Testis (tissue), 2 donors: ENCODE measurements at regions not wholly inside any gene's neighbourhood (a gene's known extent, or its start where the extent isn't known, plus 50 kb on each side); places are given as distances from the start of the nearest gene placed in this dataset.

ENCODE experiments used
- DNase-seq: peaks from one replicate; pipeline ENCODE4 v3.0.0-alpha.2; 2019
- H3K27ac ChIP-seq, 2 donors: fragments of 200-600 bp; sonication (generic); one replicate each; pipeline ENCODE4 v1.5.1; 2019
- H3K27me3 ChIP-seq: fragments of 200-600 bp; sonication (generic); one replicate; pipeline ENCODE4 v1.5.1; 2019
- H3K36me3 ChIP-seq: fragments of 200-600 bp; sonication (generic); one replicate; pipeline ENCODE4 v1.5.1; 2017; ENCODE audit warnings: low read depth; ENCODE audit errors: missing control alignments
- H3K4me1 ChIP-seq: fragments of 200-600 bp; sonication (generic); one replicate; pipeline ENCODE4 v1.5.1; 2019
- H3K4me3 ChIP-seq, 2 donors: fragments of 200-600 bp; sonication (generic); one replicate each; pipeline ENCODE4 v1.5.1; 2017 to 2019
- H3K9me3 ChIP-seq: fragments of 200-600 bp; sonication (generic); one replicate; pipeline ENCODE4 v1.5.1; 2017
- POLR2A ChIP-seq: fragments of 450-650 bp; IDR thresholded peaks from one replicate; pipeline ENCODE4 v1.6.1; 2017; ENCODE audit warnings: antibody characterized with exemption, mild to moderate bottlenecking, moderate library complexity
- WGBS, 2 donors: methylation state at CpG; one replicate each; pipeline ENCODE4 v1.1.5; 2018; 5-methylcytosine and 5-hydroxymethylcytosine counted together
- intact Hi-C: fragments of 100-400 bp; cut with DNase I; formaldehyde crosslinking; loops from one replicate; pipeline ENCODE4 v1.15.1; 2023; ENCODE audit warnings: low total_unique reads
- TF ChIP-seq, protein P1 (sequence below), 3 experiments: fragments of 450-650 bp in 2 of 3; fragments of 200-600 bp in 1 of 3; sonication (generic) in 1 of 3; IDR thresholded peaks; one replicate each; pipeline ENCODE4 v1.5.1; 2016 to 2019; ENCODE audit warnings: antibody characterized with exemption in 3 of 3, mild to moderate bottlenecking in 2 of 3, moderate library complexity in 1 of 3

DNA sequence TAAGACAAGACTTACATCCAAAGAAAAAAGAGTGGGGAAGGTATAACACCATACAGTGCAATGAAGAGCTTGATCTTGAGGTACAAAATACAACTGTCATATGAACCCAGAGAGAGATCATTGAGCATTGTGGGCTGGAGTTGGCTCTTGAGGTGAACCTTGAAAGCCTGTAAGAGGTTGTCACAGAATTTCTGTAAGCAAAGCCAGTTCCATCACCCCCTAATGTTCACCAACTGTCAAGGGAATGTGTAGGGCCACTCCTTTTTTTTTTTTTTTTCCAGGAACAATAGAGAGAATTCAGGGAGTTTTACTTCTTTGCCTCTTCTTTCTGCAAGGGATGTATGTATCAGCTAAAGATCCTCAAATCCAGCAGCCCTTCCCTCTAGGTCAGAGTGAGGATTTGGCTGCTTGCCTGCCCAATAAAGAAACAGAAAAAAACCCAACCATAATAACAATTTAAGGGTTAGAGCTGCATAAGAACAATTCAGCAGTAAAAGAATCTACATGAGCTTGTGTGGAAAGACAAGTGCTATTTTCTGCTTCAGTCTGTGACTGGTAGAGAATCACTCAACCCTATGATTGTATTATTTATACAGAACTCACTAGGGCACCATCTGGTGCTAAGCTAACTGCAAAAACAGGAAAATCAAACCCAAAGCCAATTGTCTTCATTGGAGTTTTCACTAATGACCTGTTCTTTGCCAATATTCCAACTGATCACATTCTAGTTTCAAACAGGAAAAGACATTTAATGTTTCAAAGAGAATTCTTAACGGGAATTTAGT, 217.5 kb upstream of the TEX13C start:
- H3K4me1 ChIP-seq, result no peaks in the 10 kb centered on the region
- 64 to 65% methylated on average over 1 of the region's 1 CpG for WGBS, 2 donors
- H3K36me3 ChIP-seq, result no peaks in the 10 kb centered on the region
- H3K27ac ChIP-seq, result no peak overlapping the region
- no peaks in the 10 kb centered on the region for H3K9me3 ChIP-seq
- intact Hi-C loops, result no loop called here
- H3K4me3 ChIP-seq, result no peak overlapping the region
- DNase-seq, result no peak
- TF ChIP-seq, protein P1, sequence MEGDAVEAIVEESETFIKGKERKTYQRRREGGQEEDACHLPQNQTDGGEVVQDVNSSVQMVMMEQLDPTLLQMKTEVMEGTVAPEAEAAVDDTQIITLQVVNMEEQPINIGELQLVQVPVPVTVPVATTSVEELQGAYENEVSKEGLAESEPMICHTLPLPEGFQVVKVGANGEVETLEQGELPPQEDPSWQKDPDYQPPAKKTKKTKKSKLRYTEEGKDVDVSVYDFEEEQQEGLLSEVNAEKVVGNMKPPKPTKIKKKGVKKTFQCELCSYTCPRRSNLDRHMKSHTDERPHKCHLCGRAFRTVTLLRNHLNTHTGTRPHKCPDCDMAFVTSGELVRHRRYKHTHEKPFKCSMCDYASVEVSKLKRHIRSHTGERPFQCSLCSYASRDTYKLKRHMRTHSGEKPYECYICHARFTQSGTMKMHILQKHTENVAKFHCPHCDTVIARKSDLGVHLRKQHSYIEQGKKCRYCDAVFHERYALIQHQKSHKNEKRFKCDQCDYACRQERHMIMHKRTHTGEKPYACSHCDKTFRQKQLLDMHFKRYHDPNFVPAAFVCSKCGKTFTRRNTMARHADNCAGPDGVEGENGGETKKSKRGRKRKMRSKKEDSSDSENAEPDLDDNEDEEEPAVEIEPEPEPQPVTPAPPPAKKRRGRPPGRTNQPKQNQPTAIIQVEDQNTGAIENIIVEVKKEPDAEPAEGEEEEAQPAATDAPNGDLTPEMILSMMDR (IDR thresholded peaks at IDR 0.05), result no peak
- TF ChIP-seq POLR2A, result no peak
- no peaks in the 10 kb centered on the region for H3K27me3 ChIP-seq

GRCh38 chrX:125103693-125104092, 216.0 kb upstream of the TEX13C start:
- DNase-seq, result no peak
- TF ChIP-seq POLR2A, result no peak
- TF ChIP-seq, protein P1 (IDR thresholded peaks at IDR 0.05), result no peak
- WGBS, 2 donors, result 94 to 96% methylated on average over 10 to 11 of the region's 11 CpGs
- Histone ChIP-seq H3K36me3 (no peaks in the 10 kb centered on the region), H3K9me3 (no peaks in the 10 kb centered on the region), H3K27me3 (no peaks in the 10 kb centered on the region), H3K4me3 (no peak overlapping the region), H3K27ac (no peak overlapping the region), H3K4me1 (no peaks in the 10 kb centered on the region)
- intact Hi-C loops, result no loop called here

DNA sequence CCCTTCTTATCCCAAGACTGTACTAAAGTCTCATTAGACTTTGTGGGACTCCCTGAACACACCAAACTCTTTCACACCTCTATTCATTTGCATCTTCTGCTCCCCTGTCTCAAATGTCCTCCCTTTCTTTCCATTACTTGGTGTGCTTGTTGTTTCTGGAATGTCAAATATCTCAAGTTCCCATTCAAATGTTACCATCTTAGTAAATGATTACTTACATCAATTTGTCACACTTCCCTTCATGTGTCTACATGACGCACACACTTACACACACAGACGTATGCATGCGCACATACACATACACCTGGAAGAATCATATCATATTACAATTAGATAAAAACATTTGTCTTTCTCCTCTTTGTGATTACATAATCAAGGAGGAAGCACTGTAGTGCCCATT, 210.8 kb upstream of the TEX13C start:
- Histone ChIP-seq H3K9me3 (no peaks in the 10 kb centered on the region), H3K4me3 (no peak overlapping the region), H3K27ac (no peak overlapping the region), H3K36me3 (no peaks in the 10 kb centered on the region), H3K4me1 (no peaks in the 10 kb centered on the region), H3K27me3 (no peaks in the 10 kb centered on the region)
- intact Hi-C loops, result no loop called here
- no peak for DNase-seq
- 90 to 98% methylated on average over 3 of the region's 3 CpGs for WGBS, 2 donors
- TF ChIP-seq, protein P1 (IDR thresholded peaks at IDR 0.05), result no peak
- TF ChIP-seq POLR2A, result no peak

GRCh38 chrX:125131164-125131563, 188.5 kb upstream of the TEX13C start:
- Histone ChIP-seq H3K27ac (no peak overlapping the region), H3K9me3 (no peaks in the 10 kb centered on the region), H3K36me3 (no peaks in the 10 kb centered on the region), H3K4me3 (no peak overlapping the region), H3K4me1 (no peaks in the 10 kb centered on the region), H3K27me3 (no peaks in the 10 kb centered on the region)
- intact Hi-C loops, result no loop called here
- TF ChIP-seq, protein P1 (IDR thresholded peaks at IDR 0.05), result no peak
- TF ChIP-seq POLR2A, result no peak
- DNase-seq, result no peak

GRCh38 chrX:125132274-125132673, 187.4 kb upstream of the TEX13C start:
- H3K27ac ChIP-seq, result no peak overlapping the region
- TF ChIP-seq, protein P1 (IDR thresholded peaks at IDR 0.05), result no peak
- TF ChIP-seq POLR2A, result no peak
- no peak overlapping the region for H3K4me3 ChIP-seq
- no peak for DNase-seq
- 74 to 87% methylated on average over 2 of the region's 2 CpGs for WGBS, 2 donors
- intact Hi-C loops, result no loop called here
- no peaks in the 10 kb centered on the region for H3K9me3 ChIP-seq
- no peaks in the 10 kb centered on the region for H3K4me1 ChIP-seq
- H3K27me3 ChIP-seq, result no peaks in the 10 kb centered on the region
- H3K36me3 ChIP-seq, result no peaks in the 10 kb centered on the region
